ENCODE measurements at regions not wholly inside any gene's neighbourhood (a gene's known extent, or its start where the extent isn't known, plus 50 kb on each side); places are given as distances from the start of the nearest gene placed in this dataset.
"Not testable (repeated sequence)": the region's sequence is repeated elsewhere in the genome, so short reads cannot be mapped to it uniquely, and the experiment has no call there.

DNA sequence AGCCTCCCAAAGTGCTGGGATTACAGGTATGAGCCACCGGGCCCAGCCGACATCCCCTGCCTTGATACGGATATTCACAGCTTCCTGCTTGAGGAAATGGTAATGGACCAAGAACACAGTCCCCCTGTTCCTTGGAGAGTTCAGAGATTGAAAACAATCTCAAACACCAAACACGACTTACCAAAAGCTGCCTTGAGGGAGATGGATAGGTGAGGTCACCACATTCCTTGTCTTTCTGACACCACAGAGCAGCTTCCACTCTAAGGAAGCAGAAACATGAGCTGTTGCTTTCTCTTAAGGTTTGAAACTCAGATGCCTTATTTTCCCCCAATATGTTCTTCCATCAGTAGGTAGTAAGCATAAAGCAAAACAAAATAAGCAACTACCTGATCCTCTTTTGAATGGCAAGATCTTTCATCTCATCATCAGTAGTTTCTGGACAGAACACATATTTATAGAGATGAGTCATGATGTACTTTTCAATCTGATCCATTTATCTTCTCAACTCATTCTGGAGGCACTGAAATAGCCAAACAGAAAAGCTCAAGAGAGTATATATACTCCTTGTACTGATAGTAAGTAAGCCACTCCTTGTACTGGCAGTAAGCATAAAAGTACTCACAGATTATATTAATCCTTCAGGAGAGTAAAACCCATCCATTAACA is 199.1 kb upstream of the KCTD7 start:
- Histone ChIP-seq H3K27me3 (ENCODE audit: control insufficient read depth in 1 of 2, insufficient read depth in 2 of 2, low read length in 1 of 2) (no peaks in the 10 kb centered on the region), H3K4me1 (ENCODE audit: control insufficient read depth in 1 of 2, insufficient read depth in 2 of 2, low read length in 2 of 2) (no peaks in the 10 kb centered on the region), H3K9me3 (ENCODE audit: control insufficient read depth, low read length) (no peaks in the 10 kb centered on the region), H3K36me3 (ENCODE audit: control insufficient read depth in 1 of 2, insufficient read depth in 2 of 2, low read length in 1 of 2) (no peaks in the 10 kb centered on the region), H3K4me3 (ENCODE audit: low read length in 2 of 2) (no peak overlapping the region), H3K27ac (ENCODE audit: low read depth in 1 of 2, low read length in 2 of 2) (no peak overlapping the region)
- WGBS, 2 donors, result 92 to 93% methylated on average over 4 of the region's 4 CpGs
- intact Hi-C loops (cut with DNase I), result no loop called here
- no peak for ATAC-seq (ENCODE audit: low FRiP score)
- no peak for DNase-seq

DNA sequence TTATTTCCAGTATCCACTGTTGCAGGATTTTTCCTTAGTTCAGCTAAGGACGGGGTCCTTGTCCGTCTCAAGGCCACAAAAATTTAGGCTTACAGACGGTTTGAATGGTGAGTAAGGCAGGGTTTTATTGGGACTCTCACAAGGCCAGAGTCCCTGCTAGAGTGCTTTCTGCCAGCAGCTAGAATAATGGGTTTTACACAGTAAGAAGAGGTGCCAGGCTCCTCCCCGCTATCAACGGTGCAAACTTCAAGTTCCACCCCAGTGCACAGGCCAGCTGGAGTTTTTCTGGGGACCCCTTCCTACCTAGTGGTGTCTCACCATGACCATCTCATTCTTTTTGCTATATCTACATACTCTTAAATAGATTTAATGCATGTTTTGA is 198.5 kb upstream of the KCTD7 start:
- no peak overlapping the region for H3K4me3 ChIP-seq (ENCODE audit: low read length in 2 of 2)
- H3K9me3 ChIP-seq (ENCODE audit: control insufficient read depth, low read length), result no peaks in the 10 kb centered on the region
- DNase-seq (no peak), ATAC-seq (ENCODE audit: low FRiP score) (no peak)
- no peaks in the 10 kb centered on the region for H3K27me3 ChIP-seq (ENCODE audit: control insufficient read depth in 1 of 2, insufficient read depth in 2 of 2, low read length in 1 of 2)
- WGBS, 2 donors, result 74 to 79% methylated on average over 5 of the region's 5 CpGs
- no peaks in the 10 kb centered on the region for H3K36me3 ChIP-seq (ENCODE audit: control insufficient read depth in 1 of 2, insufficient read depth in 2 of 2, low read length in 1 of 2)
- H3K4me1 ChIP-seq (ENCODE audit: control insufficient read depth in 1 of 2, insufficient read depth in 2 of 2, low read length in 2 of 2), result no peaks in the 10 kb centered on the region
- intact Hi-C loops (cut with DNase I), result no loop called here
- H3K27ac ChIP-seq (ENCODE audit: low read depth in 1 of 2, low read length in 2 of 2), result no peak overlapping the region

DNA sequence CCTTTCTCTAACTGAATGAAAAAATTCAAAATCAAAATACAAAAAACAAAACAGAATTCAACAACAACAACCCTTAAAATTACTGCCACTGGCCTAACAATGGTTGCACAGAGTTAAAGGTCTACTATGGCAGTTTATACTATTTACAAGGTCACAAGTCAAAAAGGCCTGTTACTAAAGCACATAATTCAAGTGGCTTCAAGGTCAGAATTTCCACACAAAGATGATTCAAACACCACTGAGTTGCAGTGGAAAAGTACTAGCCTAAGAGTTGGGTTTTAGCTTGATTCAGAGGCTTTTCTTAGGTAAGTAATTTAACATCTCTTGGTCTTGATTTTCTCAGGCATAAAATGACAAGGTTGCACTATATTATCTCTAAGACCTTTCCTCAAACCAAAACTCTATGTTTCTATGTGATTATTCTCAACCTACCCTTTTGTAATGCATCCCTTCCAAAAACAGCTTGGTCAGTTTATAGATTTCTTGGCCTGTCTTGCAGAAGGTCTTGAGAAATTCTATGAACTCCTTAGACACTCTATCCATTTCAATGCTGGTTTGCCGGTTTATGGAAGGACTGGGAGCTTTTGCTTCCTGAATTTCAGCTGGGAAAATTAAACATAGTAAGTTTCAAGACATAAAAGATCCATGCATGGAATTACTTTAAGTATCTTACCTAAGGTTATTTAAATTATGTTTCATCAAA is 189.8 kb upstream of the KCTD7 start:
- H3K4me3 ChIP-seq (ENCODE audit: low read length in 2 of 2); H3K27ac ChIP-seq (ENCODE audit: low read depth in 1 of 2, low read length in 2 of 2); H3K4me1 ChIP-seq (ENCODE audit: control insufficient read depth in 1 of 2, insufficient read depth in 2 of 2, low read length in 2 of 2); DNase-seq; ATAC-seq (ENCODE audit: low FRiP score); H3K27me3 ChIP-seq (ENCODE audit: control insufficient read depth in 1 of 2, insufficient read depth in 2 of 2, low read length in 1 of 2); H3K36me3 ChIP-seq (ENCODE audit: control insufficient read depth in 1 of 2, insufficient read depth in 2 of 2, low read length in 1 of 2); H3K9me3 ChIP-seq (ENCODE audit: control insufficient read depth, low read length); intact Hi-C loops (cut with DNase I): not testable (repeated sequence)
- 76 to 86% methylated on average over 1 of the region's 1 CpG for WGBS, 2 donors

- no peaks in the 10 kb centered on the region for H3K9me3 ChIP-seq (ENCODE audit: control insufficient read depth, low read length)
- intact Hi-C loops (cut with DNase I), result no loop called here
- no peak overlapping the region for H3K27ac ChIP-seq (ENCODE audit: low read depth in 1 of 2, low read length in 2 of 2)
- ATAC-seq (ENCODE audit: low FRiP score), result no peak
- WGBS, 2 donors, result 68 to 74% methylated on average over 4 of the region's 4 CpGs
- no peaks in the 10 kb centered on the region for H3K4me1 ChIP-seq (ENCODE audit: control insufficient read depth in 1 of 2, insufficient read depth in 2 of 2, low read length in 2 of 2)
- DNase-seq, result no peak
- no peaks in the 10 kb centered on the region for H3K36me3 ChIP-seq (ENCODE audit: control insufficient read depth in 1 of 2, insufficient read depth in 2 of 2, low read length in 1 of 2)
- no peaks in the 10 kb centered on the region for H3K27me3 ChIP-seq (ENCODE audit: control insufficient read depth in 1 of 2, insufficient read depth in 2 of 2, low read length in 1 of 2)
- H3K4me3 ChIP-seq (ENCODE audit: low read length in 2 of 2), result no peak overlapping the region
Measured at GRCh38 chr7:66442385-66442784, 186.3 kb upstream of the KCTD7 start.

DNA sequence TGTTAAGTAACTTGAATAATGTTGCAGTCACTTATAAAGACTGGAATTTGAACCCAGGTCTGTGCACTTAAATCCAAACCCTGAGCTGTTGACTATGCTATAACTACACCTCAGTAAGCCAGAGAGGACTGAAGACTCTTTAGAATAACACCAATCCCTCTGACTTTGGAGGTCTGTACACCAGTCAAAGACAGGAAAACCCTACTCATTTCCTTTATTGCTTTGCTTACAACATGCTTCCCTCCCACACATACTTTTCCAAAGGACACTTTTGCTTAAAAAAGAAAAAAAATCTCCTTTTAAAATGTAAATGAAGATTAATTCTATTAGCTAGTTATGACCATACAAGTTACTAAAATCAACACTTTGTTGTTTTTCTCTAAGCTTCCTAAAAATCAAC is 184.7 kb upstream of the KCTD7 start:
- Histone ChIP-seq H3K4me3 (ENCODE audit: low read length in 2 of 2) (no peak overlapping the region), H3K9me3 (ENCODE audit: control insufficient read depth, low read length) (no peaks in the 10 kb centered on the region), H3K4me1 (ENCODE audit: control insufficient read depth in 1 of 2, insufficient read depth in 2 of 2, low read length in 2 of 2) (no peaks in the 10 kb centered on the region), H3K27ac (ENCODE audit: low read depth in 1 of 2, low read length in 2 of 2) (no peak overlapping the region), H3K36me3 (ENCODE audit: control insufficient read depth in 1 of 2, insufficient read depth in 2 of 2, low read length in 1 of 2) (no peaks in the 10 kb centered on the region), H3K27me3 (ENCODE audit: control insufficient read depth in 1 of 2, insufficient read depth in 2 of 2, low read length in 1 of 2) (no peaks in the 10 kb centered on the region)
- intact Hi-C loops (cut with DNase I), result no loop called here
- ATAC-seq (ENCODE audit: low FRiP score), result no peak
- DNase-seq, result no peak

- H3K36me3 ChIP-seq (ENCODE audit: control insufficient read depth in 1 of 2, insufficient read depth in 2 of 2, low read length in 1 of 2); H3K27me3 ChIP-seq (ENCODE audit: control insufficient read depth in 1 of 2, insufficient read depth in 2 of 2, low read length in 1 of 2); H3K9me3 ChIP-seq (ENCODE audit: control insufficient read depth, low read length); H3K27ac ChIP-seq (ENCODE audit: low read depth in 1 of 2, low read length in 2 of 2); intact Hi-C loops (cut with DNase I); H3K4me3 ChIP-seq (ENCODE audit: low read length in 2 of 2); DNase-seq; H3K4me1 ChIP-seq (ENCODE audit: control insufficient read depth in 1 of 2, insufficient read depth in 2 of 2, low read length in 2 of 2); ATAC-seq (ENCODE audit: low FRiP score): not testable (repeated sequence)
- WGBS, 2 donors, result 95 to 98% methylated on average over 2 of the region's 2 CpGs
Measured at GRCh38 chr7:66447007-66447406, 181.7 kb upstream of the KCTD7 start.

DNA sequence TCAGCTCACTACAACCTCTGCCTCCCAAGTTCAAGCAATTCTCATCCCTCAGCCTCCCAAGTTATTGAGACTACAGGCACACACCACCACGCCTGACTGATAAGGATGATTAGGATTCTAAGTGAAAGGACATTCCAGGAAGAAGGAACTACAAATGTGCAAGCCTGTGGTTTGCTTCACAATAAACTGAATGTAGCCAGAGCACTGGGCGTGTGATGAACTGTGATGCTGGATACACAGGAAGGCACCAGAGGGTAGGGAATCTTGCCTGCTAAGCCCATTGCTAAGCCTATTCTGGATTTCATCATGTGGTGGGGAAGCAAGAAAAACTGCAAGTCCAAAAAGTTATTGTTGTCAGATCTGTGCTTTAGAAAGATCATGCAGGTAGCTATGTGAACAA is 177.9 kb upstream of the KCTD7 start:
- 96 to 98% methylated on average over 2 of the region's 2 CpGs for WGBS, 2 donors
- H3K4me1 ChIP-seq (ENCODE audit: control insufficient read depth in 1 of 2, insufficient read depth in 2 of 2, low read length in 2 of 2); H3K4me3 ChIP-seq (ENCODE audit: low read length in 2 of 2); intact Hi-C loops (cut with DNase I); H3K27ac ChIP-seq (ENCODE audit: low read depth in 1 of 2, low read length in 2 of 2); DNase-seq; H3K9me3 ChIP-seq (ENCODE audit: control insufficient read depth, low read length); H3K36me3 ChIP-seq (ENCODE audit: control insufficient read depth in 1 of 2, insufficient read depth in 2 of 2, low read length in 1 of 2); H3K27me3 ChIP-seq (ENCODE audit: control insufficient read depth in 1 of 2, insufficient read depth in 2 of 2, low read length in 1 of 2); ATAC-seq (ENCODE audit: low FRiP score): not testable (repeated sequence)

- intact Hi-C loops (cut with DNase I); H3K27me3 ChIP-seq (ENCODE audit: control insufficient read depth in 1 of 2, insufficient read depth in 2 of 2, low read length in 1 of 2); DNase-seq; H3K4me1 ChIP-seq (ENCODE audit: control insufficient read depth in 1 of 2, insufficient read depth in 2 of 2, low read length in 2 of 2); H3K27ac ChIP-seq (ENCODE audit: low read depth in 1 of 2, low read length in 2 of 2); H3K9me3 ChIP-seq (ENCODE audit: control insufficient read depth, low read length); H3K36me3 ChIP-seq (ENCODE audit: control insufficient read depth in 1 of 2, insufficient read depth in 2 of 2, low read length in 1 of 2); H3K4me3 ChIP-seq (ENCODE audit: low read length in 2 of 2); ATAC-seq (ENCODE audit: low FRiP score): not testable (repeated sequence)
- WGBS, 2 donors, result 91 to 93% methylated on average over 2 of the region's 2 CpGs
Measured at GRCh38 chr7:66451713-66452112, 177.0 kb upstream of the KCTD7 start.

- H3K27me3 ChIP-seq (ENCODE audit: control insufficient read depth in 1 of 2, insufficient read depth in 2 of 2, low read length in 1 of 2), result no peaks in the 10 kb centered on the region
- no peak overlapping the region for H3K4me3 ChIP-seq (ENCODE audit: low read length in 2 of 2)
- WGBS, 2 donors, result 74 to 84% methylated on average over 2 of the region's 2 CpGs
- ATAC-seq (ENCODE audit: low FRiP score) (no peak), DNase-seq (no peak)
- peaks cover 0 to 2% of the 10 kb centered on the region in 2 donors for H3K36me3 ChIP-seq (ENCODE audit: control insufficient read depth in 1 of 2, insufficient read depth in 2 of 2, low read length in 1 of 2)
- intact Hi-C loops (cut with DNase I), result no loop called here
- H3K27ac ChIP-seq (ENCODE audit: low read depth in 1 of 2, low read length in 2 of 2), result no peak overlapping the region
- no peaks in the 10 kb centered on the region for H3K4me1 ChIP-seq (ENCODE audit: control insufficient read depth in 1 of 2, insufficient read depth in 2 of 2, low read length in 2 of 2)
- H3K9me3 ChIP-seq (ENCODE audit: control insufficient read depth, low read length), result no peaks in the 10 kb centered on the region
Measured at GRCh38 chr7:66452165-66452564, 176.5 kb upstream of the KCTD7 start.
